HL-60 (cell line): ENCODE measurements at regions not wholly inside any gene's neighbourhood (a gene's known extent, or its start where the extent isn't known, plus 50 kb on each side); places are given as distances from the start of the nearest gene placed in this dataset.

Source experiments
- DNase-seq, 2 experiments: peaks; one replicate each; pipeline ENCODE4 v3.0.0-alpha.2; 2010 to 2020; ENCODE audit warnings: low read depth in 1 of 2, low spot score in 1 of 2
- H3K27ac ChIP-seq: fragments of 250-450 bp; sonication (Bioruptor Pico); replicated peaks from 2 replicates; pipeline ENCODE4 v1.5.1; 2020; ENCODE audit warnings: mild to moderate bottlenecking, moderate library complexity
- H3K27me3 ChIP-seq: fragments of 250-450 bp; sonication (Bioruptor Pico); 2 replicates; pipeline ENCODE4 v1.5.1; 2021; ENCODE audit warnings: mild to moderate bottlenecking, moderate library complexity; ENCODE audit not compliant: insufficient read depth, poor library complexity, severe bottlenecking
- H3K4me3 ChIP-seq: replicated peaks from 2 replicates; pipeline ENCODE4 v1.5.1; 2011; ENCODE audit warnings: mild to moderate bottlenecking, control low read depth, low read length; ENCODE audit not compliant: insufficient read depth
- GABPA ChIP-seq: IDR thresholded peaks from 2 replicates; pipeline ENCODE4 v1.6.1; 2012; ENCODE audit warnings: low read depth
- POLR2AphosphoS5 ChIP-seq: IDR thresholded peaks from 2 replicates; pipeline ENCODE4 v1.6.1; 2012; ENCODE audit warnings: low read depth
- REST ChIP-seq: IDR thresholded peaks from 2 replicates; pipeline ENCODE4 v1.6.1; 2012; ENCODE audit warnings: low read depth; ENCODE audit not compliant: insufficient replicate concordance
- SPI1 ChIP-seq: IDR thresholded peaks from 2 replicates; pipeline ENCODE4 v1.6.1; 2012; ENCODE audit warnings: low read depth, mild to moderate bottlenecking, borderline replicate concordance
- TF ChIP-seq, protein P1 (sequence below): IDR thresholded peaks from one replicate; pipeline ENCODE4 v1.5.1; 2011; ENCODE audit warnings: low read length, control low read depth, inconsistent platforms; ENCODE audit not compliant: insufficient read depth

DNA sequence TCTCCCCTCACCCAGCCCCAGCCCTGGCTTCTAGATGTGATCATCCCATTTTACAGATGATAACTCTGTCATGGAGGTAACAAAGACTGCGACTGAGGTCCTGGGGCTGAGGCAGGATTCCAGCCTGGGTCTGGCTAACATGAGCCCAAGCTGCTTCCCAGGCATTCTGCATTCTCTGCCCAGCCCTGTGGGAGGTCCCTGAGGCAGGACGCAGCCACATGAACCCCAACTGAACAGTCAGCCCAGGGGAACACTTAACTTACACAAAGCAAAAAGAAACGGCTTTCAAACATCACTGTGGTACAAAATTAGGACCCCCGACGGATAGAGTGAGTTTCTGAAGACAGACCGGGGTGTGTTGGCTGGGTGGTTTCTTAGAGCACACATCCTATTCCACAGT lies 135.3 kb downstream of the ACKR3 start:
- Histone ChIP-seq H3K27ac (no peak overlapping the region), H3K27me3 (no peaks in the 10 kb centered on the region), H3K4me3 (no peak overlapping the region)
- TF ChIP-seq, protein P1, sequence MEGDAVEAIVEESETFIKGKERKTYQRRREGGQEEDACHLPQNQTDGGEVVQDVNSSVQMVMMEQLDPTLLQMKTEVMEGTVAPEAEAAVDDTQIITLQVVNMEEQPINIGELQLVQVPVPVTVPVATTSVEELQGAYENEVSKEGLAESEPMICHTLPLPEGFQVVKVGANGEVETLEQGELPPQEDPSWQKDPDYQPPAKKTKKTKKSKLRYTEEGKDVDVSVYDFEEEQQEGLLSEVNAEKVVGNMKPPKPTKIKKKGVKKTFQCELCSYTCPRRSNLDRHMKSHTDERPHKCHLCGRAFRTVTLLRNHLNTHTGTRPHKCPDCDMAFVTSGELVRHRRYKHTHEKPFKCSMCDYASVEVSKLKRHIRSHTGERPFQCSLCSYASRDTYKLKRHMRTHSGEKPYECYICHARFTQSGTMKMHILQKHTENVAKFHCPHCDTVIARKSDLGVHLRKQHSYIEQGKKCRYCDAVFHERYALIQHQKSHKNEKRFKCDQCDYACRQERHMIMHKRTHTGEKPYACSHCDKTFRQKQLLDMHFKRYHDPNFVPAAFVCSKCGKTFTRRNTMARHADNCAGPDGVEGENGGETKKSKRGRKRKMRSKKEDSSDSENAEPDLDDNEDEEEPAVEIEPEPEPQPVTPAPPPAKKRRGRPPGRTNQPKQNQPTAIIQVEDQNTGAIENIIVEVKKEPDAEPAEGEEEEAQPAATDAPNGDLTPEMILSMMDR, result no peak
- TF ChIP-seq GABPA (no peak), REST (no peak), POLR2AphosphoS5 (no peak), SPI1 (no peak)
- no peak for DNase-seq

GRCh38 chr2:236705295-236706105 lies 135.9 kb downstream of the ACKR3 start:
- DNase-seq, result no peak
- Histone ChIP-seq H3K27ac (no peak overlapping the region), H3K4me3 (no peak overlapping the region), H3K27me3 (no peaks in the 10 kb centered on the region)
- TF ChIP-seq SPI1 (no peak), POLR2AphosphoS5 (no peak), REST (no peak), GABPA (no peak)
- TF ChIP-seq, protein P1, result no peak

DNA sequence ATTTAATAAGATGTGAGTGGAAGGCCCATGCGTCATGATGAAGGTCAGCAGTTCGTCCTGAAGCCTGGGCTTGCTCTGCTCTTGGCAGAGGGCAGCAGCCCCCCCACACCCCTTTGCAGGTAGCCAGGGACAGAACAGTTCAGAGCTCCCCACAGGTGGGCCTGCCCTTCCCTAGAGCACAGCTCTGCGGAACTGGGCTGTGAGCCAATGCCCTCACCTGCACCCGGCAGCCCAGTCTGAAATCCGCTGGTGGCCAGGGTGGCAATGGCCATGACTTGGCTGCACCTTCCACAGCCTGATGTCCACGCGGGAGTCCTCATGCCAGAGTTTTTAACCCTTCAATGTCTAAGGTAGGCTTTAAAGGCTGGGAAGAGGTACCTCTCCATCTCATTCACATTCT lies 136.7 kb downstream of the ACKR3 start:
- Histone ChIP-seq H3K27ac (no peak overlapping the region), H3K27me3 (no peaks in the 10 kb centered on the region), H3K4me3 (no peak overlapping the region)
- TF ChIP-seq GABPA, result no peak
- TF ChIP-seq REST, result no peak
- no peak for DNase-seq
